ENCODE measurements at regions not wholly inside any gene's neighbourhood (a gene's known extent, or its start where the extent isn't known, plus 50 kb on each side); places are given as distances from the start of the nearest gene placed in this dataset.

GRCh38 chr3:53957831-53958230 is 66.2 kb upstream of the SELENOK start:
- TF ChIP-seq CTCF (IDR thresholded peaks at IDR 0.05 in 2 of 3, conservative IDR thresholded peaks at IDR 0.05 in 1 of 3; ENCODE audit: borderline replicate concordance in 1 of 3, insufficient read depth in 1 of 3, low read depth in 2 of 3, low read length in 2 of 3): no peak
- TF ChIP-seq POLR2A (IDR thresholded peaks at IDR 0.05; ENCODE audit: borderline replicate concordance, extremely low read depth, insufficient read depth, insufficient read length): no peak
- TF ChIP-seq ZFX (IDR thresholded peaks at IDR 0.05): no peak
- TF ChIP-seq REST (IDR thresholded peaks at IDR 0.05; ENCODE audit: low read depth): no peak
- no peak for TF ChIP-seq ATF3 (IDR thresholded peaks at IDR 0.05)
- no peak for TF ChIP-seq RAD21 (IDR thresholded peaks at IDR 0.05; ENCODE audit: low read depth)
- TF ChIP-seq SP1 (IDR thresholded peaks at IDR 0.05; ENCODE audit: low read depth): no peak
- TF ChIP-seq ZNF274 (IDR thresholded peaks at IDR 0.05; ENCODE audit: low read depth, low read length): no peak
- no peak for TF ChIP-seq MAX (IDR thresholded peaks at IDR 0.05)
- no peak for TF ChIP-seq EZH2 (IDR thresholded peaks at IDR 0.05)
- no peak for TF ChIP-seq POLR2AphosphoS5 (IDR thresholded peaks at IDR 0.05; ENCODE audit: low read depth, low read length)
- TF ChIP-seq YY1 (IDR thresholded peaks at IDR 0.05; ENCODE audit: extremely low read depth, insufficient replicate concordance, low read depth, low read length): no peak
- no peak for TF ChIP-seq ELF1 (IDR thresholded peaks at IDR 0.05; ENCODE audit: borderline replicate concordance, low read depth)
